GM19452 (cell line): ENCODE measurements at regions not wholly inside any gene's neighbourhood (a gene's known extent, or its start where the extent isn't known, plus 50 kb on each side); places are given as distances from the start of the nearest gene placed in this dataset.

ENCODE experiments used
- ATAC-seq: cut with Tn5 transposase; IDR thresholded peaks from one replicate; pipeline ENCODE4 v1.9.1; 2021; ENCODE audit not compliant: unreplicated experiment

GRCh38 chr13:107767119-107767518, 448.2 kb downstream of the LIG4 start:
- ATAC-seq: no peak

GRCh38 chr13:107765724-107766401, 449.5 kb downstream of the LIG4 start:
- ATAC-seq: no peak

GRCh38 chr13:107764046-107764445, 451.3 kb downstream of the LIG4 start:
- no peak for ATAC-seq

- no peak for ATAC-seq
Measured at GRCh38 chr13:107753748-107754147, 461.6 kb downstream of the LIG4 start.

- ATAC-seq: no peak
Measured at GRCh38 chr13:107753291-107753690, 462.0 kb downstream of the LIG4 start.

GRCh38 chr13:107743983-107744382, 471.4 kb downstream of the LIG4 start:
- ATAC-seq: no peak

GRCh38 chr13:107743526-107743925, 471.8 kb downstream of the LIG4 start:
- ATAC-seq: no peak

GRCh38 chr13:107743100-107743499, 472.2 kb downstream of the LIG4 start:
- no peak for ATAC-seq

- ATAC-seq: no peak
Measured at GRCh38 chr13:107742544-107742943, 472.8 kb downstream of the LIG4 start.

- ATAC-seq: no peak
Measured at GRCh38 chr13:107738004-107738403, 477.3 kb downstream of the LIG4 start.

- ATAC-seq: no peak
Measured at GRCh38 chr13:107736731-107737130, 478.6 kb downstream of the LIG4 start.

- no peak for ATAC-seq
Measured at GRCh38 chr13:107736170-107736569, 479.2 kb downstream of the LIG4 start.

GRCh38 chr13:107734891-107735625, 480.3 kb downstream of the LIG4 start:
- no peak for ATAC-seq

GRCh38 chr13:107733276-107733675, 482.1 kb downstream of the LIG4 start:
- ATAC-seq: no peak

GRCh38 chr13:107730813-107731212, 484.5 kb downstream of the LIG4 start:
- ATAC-seq: no peak

- no peak for ATAC-seq
Measured at GRCh38 chr13:107721125-107721869, 494.0 kb downstream of the LIG4 start.

- no peak for ATAC-seq
Measured at GRCh38 chr13:107716741-107717140, 498.6 kb downstream of the LIG4 start.

- ATAC-seq: no peak
Measured at GRCh38 chr13:107716241-107716640, 499.1 kb downstream of the LIG4 start.

- no peak for ATAC-seq
Measured at GRCh38 chr13:107715496-107715895, 499.8 kb downstream of the LIG4 start.

- ATAC-seq: no peak
Measured at GRCh38 chr13:107713314-107713713, 502.0 kb downstream of the LIG4 start.

GRCh38 chr13:107712145-107712860, 503.0 kb downstream of the LIG4 start:
- no peak for ATAC-seq
